BLaER1 treated with 17β-estradiol and CSF1 and Interleukin-3, amounts not matched to agents 10 nM and 100 nM (cell line): ENCODE measurements at regions not wholly inside any gene's neighbourhood (a gene's known extent, or its start where the extent isn't known, plus 50 kb on each side); places are given as distances from the start of the nearest gene placed in this dataset.
"Not testable (repeated sequence)": the region's sequence is repeated elsewhere in the genome, so short reads cannot be mapped to it uniquely, and the experiment has no call there.

Experiments
- H3K27ac ChIP-seq, 11 experiments: shearing (Covaris generic); formaldehyde crosslinking; 2 replicates each; pipeline ENCODE4 v1.8.1; 2022
- H3K27me3 ChIP-seq, 11 experiments: shearing (Covaris generic); formaldehyde crosslinking; 2 replicates each; pipeline ENCODE4 v1.8.1; 2022
- H3K36me3 ChIP-seq, 11 experiments: shearing (Covaris generic); formaldehyde crosslinking; 2 replicates each; pipeline ENCODE4 v1.8.1; 2022
- H3K4me1 ChIP-seq, 10 experiments: shearing (Covaris generic); formaldehyde crosslinking; 2 replicates each; pipeline ENCODE4 v1.8.1; 2022
- H3K4me2 ChIP-seq, 11 experiments: shearing (Covaris generic); formaldehyde crosslinking; 2 replicates each; pipeline ENCODE4 v1.8.1; 2022
- H3K4me3 ChIP-seq, 10 experiments: shearing (Covaris generic); formaldehyde crosslinking; 2 replicates each; pipeline ENCODE4 v1.8.1; 2022
- H3K9ac ChIP-seq, 11 experiments: shearing (Covaris generic); formaldehyde crosslinking; 2 replicates each; pipeline ENCODE4 v1.8.1; 2022
- H3K9me3 ChIP-seq, 11 experiments: shearing (Covaris generic); formaldehyde crosslinking; replicated peaks in 1 of 11; 2 replicates each; pipeline ENCODE4 v1.8.1; 2022
- H4K20me1 ChIP-seq, 11 experiments: shearing (Covaris generic); formaldehyde crosslinking; 2 replicates each; pipeline ENCODE4 v1.8.1; 2022
- Cebpa-rat ChIP-seq, 11 experiments: shearing (Covaris generic); IDR thresholded peaks; 2 replicates each; pipeline ENCODE4 v1.8.1; 2022

DNA sequence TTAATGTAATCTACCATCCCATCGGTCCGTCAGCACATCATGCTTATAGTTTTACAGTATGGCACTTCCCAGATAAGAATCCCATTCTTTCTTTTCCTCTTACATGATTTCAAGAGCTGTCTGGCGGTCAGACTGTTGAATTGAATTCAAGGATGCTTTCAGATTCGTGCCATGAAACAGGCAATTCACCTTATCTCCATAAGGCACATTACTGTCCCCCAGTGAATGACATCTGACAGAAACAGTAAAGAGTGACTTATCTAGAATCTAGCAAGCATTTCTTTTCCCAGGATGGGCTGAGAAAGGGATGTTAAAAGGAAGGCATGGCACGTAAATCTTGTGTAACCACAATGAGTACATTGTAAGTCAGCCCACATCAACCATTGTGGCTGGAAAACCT is 61.1 kb upstream of the SEM1 start:
- H3K9ac ChIP-seq, result no peak overlapping the region
- H3K4me3 ChIP-seq, result no peak overlapping the region
- H3K36me3 ChIP-seq, result no peaks in the 10 kb centered on the region
- 0 out of 22 replicates have a peak, but pooled peaks cover 0 to 7% (median 0%) of the 10 kb centered on the region in 11 experiments for H3K9me3 ChIP-seq
- no peak overlapping the region for H3K4me2 ChIP-seq
- no peaks in the 10 kb centered on the region for H4K20me1 ChIP-seq
- no peak overlapping the region for H3K27ac ChIP-seq
- H3K4me1 ChIP-seq, result no peaks in the 10 kb centered on the region
- no peaks in the 10 kb centered on the region for H3K27me3 ChIP-seq
- no peak for TF ChIP-seq Cebpa-rat (IDR thresholded peaks at IDR 0.05)

DNA sequence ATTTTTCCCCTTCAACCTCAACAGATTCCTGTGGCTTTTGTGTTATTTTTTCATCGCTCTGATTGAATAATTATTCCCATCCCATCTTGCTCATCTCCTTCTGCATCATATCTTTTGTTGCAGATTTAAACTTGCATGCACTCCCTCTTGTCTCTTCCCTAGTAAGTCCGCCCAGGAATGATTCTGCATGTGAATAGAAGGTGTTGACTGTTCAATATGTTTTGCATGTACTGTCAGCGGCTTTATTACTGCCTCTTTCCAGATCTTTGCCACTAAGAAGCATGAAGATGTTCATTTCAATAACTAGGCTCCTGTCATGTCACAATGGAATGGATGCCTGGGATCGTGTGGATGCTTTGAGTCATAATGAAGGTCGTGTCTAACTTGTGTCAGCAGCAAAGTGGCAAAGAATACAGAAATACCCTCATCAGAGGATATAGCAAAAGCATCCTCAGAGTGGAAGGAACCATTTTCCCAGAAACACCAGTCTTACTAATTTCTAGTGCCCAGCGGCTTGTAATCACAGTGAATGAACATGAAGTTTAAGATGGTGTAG is 62.6 kb upstream of the SEM1 start:
- Histone ChIP-seq H3K4me2 (no peak overlapping the region), H3K4me3 (no peak overlapping the region), H3K27ac (no peak overlapping the region), H3K4me1 (no peaks in the 10 kb centered on the region), H3K27me3 (no peaks in the 10 kb centered on the region), H3K9me3 (0 out of 22 replicates have a peak, but pooled peaks cover 0 to 7% (median 0%) of the 10 kb centered on the region in 11 experiments), H3K9ac (no peak overlapping the region), H3K36me3 (no peaks in the 10 kb centered on the region), H4K20me1 (no peaks in the 10 kb centered on the region)
- no peak for TF ChIP-seq Cebpa-rat (IDR thresholded peaks at IDR 0.05)

DNA sequence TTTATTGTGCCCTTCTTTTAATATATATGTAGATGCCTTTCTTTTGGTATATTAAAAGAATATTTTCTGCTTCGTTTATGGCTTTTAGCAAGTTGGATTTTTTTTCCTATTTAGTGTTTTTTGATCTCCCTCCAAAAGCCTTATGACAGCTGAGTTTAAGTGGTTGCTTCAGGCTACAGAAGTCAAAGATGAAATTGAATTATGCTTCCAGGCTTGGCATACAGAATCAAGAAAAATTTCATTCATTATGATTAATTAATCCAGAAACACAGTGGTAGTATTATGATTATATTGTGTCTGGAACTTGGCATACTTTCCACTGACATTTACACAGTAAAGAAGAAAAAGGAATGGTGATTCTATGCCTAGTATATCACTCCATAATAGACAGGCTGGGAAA is 63.8 kb upstream of the SEM1 start:
- Histone ChIP-seq H3K9ac (no peak overlapping the region), H3K27ac (no peak overlapping the region), H3K4me2 (no peak overlapping the region), H3K9me3 (0 out of 22 replicates have a peak, but pooled peaks cover 0 to 7% (median 0%) of the 10 kb centered on the region in 11 experiments), H4K20me1 (no peaks in the 10 kb centered on the region), H3K27me3 (no peaks in the 10 kb centered on the region), H3K4me1 (no peaks in the 10 kb centered on the region), H3K36me3 (no peaks in the 10 kb centered on the region), H3K4me3 (no peak overlapping the region)
- no peak for TF ChIP-seq Cebpa-rat (IDR thresholded peaks at IDR 0.05)

DNA sequence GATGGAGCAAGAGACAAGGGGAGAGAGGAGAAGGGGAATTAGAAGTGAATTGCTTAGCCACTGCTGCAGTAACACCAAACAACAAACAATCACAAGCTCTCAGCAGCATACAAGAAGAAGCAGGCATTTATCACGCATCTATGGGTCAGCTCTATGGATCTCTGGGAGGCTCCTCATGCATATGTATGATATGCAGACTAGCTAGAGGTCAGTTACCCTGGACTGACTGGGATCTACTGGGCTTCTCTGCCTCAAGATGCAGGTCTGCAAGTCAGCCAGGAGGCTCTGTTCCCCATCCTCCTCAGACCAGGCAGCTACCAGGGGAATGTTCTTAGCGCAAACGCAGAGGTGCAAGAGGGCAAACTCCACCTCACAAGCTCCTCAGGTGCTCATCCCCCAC is 64.7 kb upstream of the SEM1 start:
- no peak overlapping the region for H3K4me2 ChIP-seq
- H3K27ac ChIP-seq, result no peak overlapping the region
- no peaks in the 10 kb centered on the region for H3K4me1 ChIP-seq
- H3K27me3 ChIP-seq, result no peaks in the 10 kb centered on the region
- H3K4me3 ChIP-seq, result no peak overlapping the region
- H3K36me3 ChIP-seq, result no peaks in the 10 kb centered on the region
- no peak for TF ChIP-seq Cebpa-rat (IDR thresholded peaks at IDR 0.05)
- no peak overlapping the region for H3K9ac ChIP-seq
- H3K9me3 ChIP-seq, result 0 out of 22 replicates have a peak, but pooled peaks cover 0 to under 1% (median 0%) of the 10 kb centered on the region in 11 experiments
- no peaks in the 10 kb centered on the region for H4K20me1 ChIP-seq

DNA sequence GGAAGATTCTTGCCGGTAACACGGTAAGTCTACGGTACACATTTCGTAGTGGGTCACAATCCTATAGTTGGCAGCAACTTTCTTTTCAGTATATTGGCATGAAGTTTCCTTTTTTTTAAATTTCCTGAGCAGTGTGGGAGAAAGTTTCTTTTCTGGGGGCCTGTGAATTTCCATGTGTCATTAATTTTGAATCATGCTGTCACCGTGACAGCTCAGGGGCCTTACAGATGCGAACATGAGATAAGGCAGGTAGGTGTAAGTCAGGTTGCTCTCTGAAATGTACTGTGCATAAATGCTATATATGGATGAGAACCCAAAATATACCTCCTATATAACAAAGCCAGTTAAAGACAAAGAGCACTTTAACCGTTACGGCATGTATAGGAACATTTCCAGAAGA is 65.4 kb upstream of the SEM1 start:
- no peak overlapping the region for H3K4me2 ChIP-seq

DNA sequence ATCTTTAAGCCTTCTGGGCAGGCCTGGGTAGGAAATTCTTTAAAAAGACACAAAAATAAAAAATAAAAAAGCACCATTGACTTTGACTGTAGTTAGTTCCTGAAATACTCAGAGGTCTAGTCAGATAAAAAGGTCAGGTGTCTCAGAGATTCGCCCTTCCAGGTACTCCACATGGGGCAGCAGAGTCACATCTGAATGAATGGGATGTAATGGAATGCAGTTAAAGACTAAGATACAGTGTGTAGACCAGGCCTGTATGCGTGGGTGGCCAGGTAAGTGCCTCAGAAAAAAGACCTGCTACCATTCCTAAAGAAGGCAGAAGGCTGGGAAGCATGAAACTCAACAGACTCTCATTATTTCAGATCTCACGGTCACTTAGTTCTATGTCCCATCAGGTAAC is 68.6 kb upstream of the SEM1 start:
- H4K20me1 ChIP-seq, result no peaks in the 10 kb centered on the region
- H3K27me3 ChIP-seq, result no peaks in the 10 kb centered on the region
- H3K4me1 ChIP-seq, result no peaks in the 10 kb centered on the region
- no peak overlapping the region for H3K27ac ChIP-seq
- no peaks in the 10 kb centered on the region for H3K9me3 ChIP-seq
- H3K4me2 ChIP-seq, result no peak overlapping the region
- no peak overlapping the region for H3K4me3 ChIP-seq
- no peak overlapping the region for H3K9ac ChIP-seq
- TF ChIP-seq Cebpa-rat (IDR thresholded peaks at IDR 0.05), result no peak
- H3K36me3 ChIP-seq, result no peaks in the 10 kb centered on the region

More for the DNA sequence above, 65.4 kb upstream of the SEM1 start:
- Histone ChIP-seq H3K9me3 (no peaks in the 10 kb centered on the region), H3K9ac (no peak overlapping the region), H3K36me3 (no peaks in the 10 kb centered on the region), H3K27me3 (no peaks in the 10 kb centered on the region), H4K20me1 (no peaks in the 10 kb centered on the region), H3K4me1 (no peaks in the 10 kb centered on the region), H3K4me3 (no peak overlapping the region), H3K27ac (no peak overlapping the region)
- no peak for TF ChIP-seq Cebpa-rat (IDR thresholded peaks at IDR 0.05)

DNA sequence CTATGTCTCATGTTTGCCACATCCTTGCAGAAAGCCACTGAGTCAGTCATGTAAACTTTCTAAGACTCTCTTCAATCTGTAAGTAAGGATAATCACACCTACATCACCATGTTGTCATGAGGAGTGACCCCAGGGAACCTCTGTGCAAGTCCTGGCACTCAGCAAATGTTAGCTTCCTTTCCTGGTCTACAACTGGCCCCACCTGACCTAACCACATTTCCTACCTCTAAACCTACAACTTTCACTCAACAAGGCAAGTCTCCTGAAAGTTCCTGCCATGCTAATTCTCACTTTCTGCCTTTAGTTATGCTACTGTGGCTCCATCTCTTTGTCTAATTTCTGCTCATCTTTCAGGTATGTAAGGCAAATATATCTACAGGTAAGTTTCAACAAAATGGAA is 72.3 kb upstream of the SEM1 start:
- H3K9ac ChIP-seq, result no peak overlapping the region
- no peak overlapping the region for H3K4me2 ChIP-seq
- H3K4me3 ChIP-seq, result no peak overlapping the region
- no peak for TF ChIP-seq Cebpa-rat (IDR thresholded peaks at IDR 0.05)
- no peaks in the 10 kb centered on the region for H3K36me3 ChIP-seq
- no peaks in the 10 kb centered on the region for H3K27me3 ChIP-seq
- H3K4me1 ChIP-seq, result no peaks in the 10 kb centered on the region
- H3K27ac ChIP-seq, result no peak overlapping the region
- H3K9me3 ChIP-seq, result no peaks in the 10 kb centered on the region
- no peaks in the 10 kb centered on the region for H4K20me1 ChIP-seq

DNA sequence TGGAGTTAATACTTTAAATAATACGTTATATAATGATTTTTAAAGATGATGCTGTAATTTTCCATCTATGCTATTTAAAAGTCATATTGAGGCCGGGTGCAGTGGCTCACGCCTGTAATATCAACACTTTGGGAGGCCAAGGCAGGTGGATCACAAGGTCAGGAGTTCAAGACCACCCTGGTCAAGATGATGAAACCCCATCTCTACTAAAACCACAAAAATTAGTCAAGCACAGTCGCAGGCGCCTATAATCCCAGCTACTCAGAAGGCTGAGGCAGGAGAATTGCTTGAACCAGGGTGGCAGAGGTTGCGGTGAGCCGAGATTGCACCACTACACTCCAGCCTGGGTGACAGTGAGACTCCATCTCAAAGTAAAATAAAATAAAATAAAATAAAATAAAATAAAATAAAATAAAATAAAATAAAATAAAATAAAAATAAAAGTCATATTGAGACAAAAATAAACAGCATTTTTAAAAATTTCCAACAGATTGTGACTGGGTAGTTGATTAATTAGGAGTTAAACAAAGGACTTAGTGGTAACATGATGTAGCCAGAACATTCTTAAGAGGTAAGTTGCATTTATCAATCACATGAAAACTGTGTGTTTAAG is 73.1 kb upstream of the SEM1 start:
- H3K27ac ChIP-seq, H3K9me3 ChIP-seq, H4K20me1 ChIP-seq, H3K27me3 ChIP-seq, H3K9ac ChIP-seq, H3K4me3 ChIP-seq, H3K4me1 ChIP-seq, H3K4me2 ChIP-seq, H3K36me3 ChIP-seq: not testable (repeated sequence)

DNA sequence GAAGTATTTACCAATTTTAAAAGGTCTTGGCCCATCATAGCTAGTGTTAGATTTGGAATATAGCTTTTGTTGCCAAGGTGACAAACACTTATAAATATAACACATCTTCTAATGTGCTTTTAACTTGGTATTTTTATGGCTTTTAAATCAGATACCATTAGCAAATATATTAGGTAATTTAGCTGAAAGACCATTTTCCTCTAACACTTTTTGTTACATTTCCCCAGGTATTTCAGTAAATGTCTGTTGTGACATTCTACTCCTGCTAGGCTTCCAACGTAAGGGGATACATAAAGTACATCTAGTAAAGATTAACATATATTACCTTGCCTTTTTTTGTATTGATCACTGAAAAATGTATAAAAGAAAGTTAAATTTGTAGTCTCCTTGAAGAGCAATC is 75.0 kb upstream of the SEM1 start:
- H3K27ac ChIP-seq, result no peak overlapping the region
- H3K4me3 ChIP-seq, result no peak overlapping the region
- H3K27me3 ChIP-seq, result no peaks in the 10 kb centered on the region
- no peak overlapping the region for H3K9ac ChIP-seq
- no peak overlapping the region for H3K4me2 ChIP-seq
- no peaks in the 10 kb centered on the region for H3K36me3 ChIP-seq
- no peak for TF ChIP-seq Cebpa-rat (IDR thresholded peaks at IDR 0.05)
- H3K4me1 ChIP-seq, result peaks cover 0 to 10% (median 0%) of the 10 kb centered on the region in 10 experiments; a peak in 3 of 20 replicates
- no peaks in the 10 kb centered on the region for H4K20me1 ChIP-seq
- no peaks in the 10 kb centered on the region for H3K9me3 ChIP-seq

DNA sequence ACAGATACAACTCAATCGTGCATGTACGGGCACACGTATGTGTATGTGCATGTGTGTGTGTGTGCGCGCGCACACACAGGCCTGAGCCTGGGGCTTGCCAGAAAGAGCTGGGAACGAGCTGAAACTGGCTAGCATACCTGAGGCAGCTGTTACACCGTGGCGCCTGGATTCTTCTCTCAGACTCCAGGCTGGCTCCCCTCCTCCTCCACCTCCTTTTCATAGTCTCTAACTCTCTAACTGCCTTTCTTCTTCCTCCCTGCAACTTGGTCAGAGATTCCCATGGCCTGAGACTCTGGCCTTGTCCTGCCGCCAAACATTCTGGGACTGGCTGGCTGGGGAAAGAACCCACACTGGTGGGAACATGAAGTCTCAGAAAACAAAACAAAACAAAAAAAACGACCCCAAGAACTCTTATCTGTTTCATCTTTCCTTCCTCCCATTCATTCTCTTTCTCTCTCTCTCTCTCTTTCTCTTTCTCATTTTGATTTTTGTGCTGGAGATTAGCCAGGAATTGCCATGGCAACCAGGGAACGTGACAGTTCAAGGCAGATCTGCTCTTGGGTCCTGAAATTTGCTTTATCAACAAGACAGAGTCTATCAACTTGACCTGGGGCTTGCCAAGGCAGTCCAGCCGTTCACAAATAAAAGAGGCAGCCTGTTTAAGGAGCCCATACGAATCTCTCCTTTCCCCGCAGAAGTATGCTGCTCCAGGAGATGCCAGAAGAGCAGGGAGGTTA is 76.8 kb upstream of the SEM1 start:
- no peak for TF ChIP-seq Cebpa-rat (IDR thresholded peaks at IDR 0.05)
- no peaks in the 10 kb centered on the region for H3K36me3 ChIP-seq
- no peaks in the 10 kb centered on the region for H3K27me3 ChIP-seq
- no peak overlapping the region for H3K4me3 ChIP-seq
- H3K9ac ChIP-seq, result no peak overlapping the region
- H4K20me1 ChIP-seq, result no peaks in the 10 kb centered on the region
- H3K4me1 ChIP-seq, result peaks cover 0 to 11% (median 0%) of the 10 kb centered on the region in 10 experiments; a peak in 3 of 20 replicates
- no peak overlapping the region for H3K27ac ChIP-seq
- H3K4me2 ChIP-seq, result no peak overlapping the region
- H3K9me3 ChIP-seq, result no peaks in the 10 kb centered on the region
